Activated gamma-delta T cell treated with Interleukin-2 at 50 U/mL for 16 hours (primary cell): ENCODE measurements at regions not wholly inside any gene's neighbourhood (a gene's known extent, or its start where the extent isn't known, plus 50 kb on each side); places are given as distances from the start of the nearest gene placed in this dataset.

Experiments used
- DNase-seq: peaks from one replicate; pipeline ENCODE4 v3.0.0-alpha.2; 2020

DNA sequence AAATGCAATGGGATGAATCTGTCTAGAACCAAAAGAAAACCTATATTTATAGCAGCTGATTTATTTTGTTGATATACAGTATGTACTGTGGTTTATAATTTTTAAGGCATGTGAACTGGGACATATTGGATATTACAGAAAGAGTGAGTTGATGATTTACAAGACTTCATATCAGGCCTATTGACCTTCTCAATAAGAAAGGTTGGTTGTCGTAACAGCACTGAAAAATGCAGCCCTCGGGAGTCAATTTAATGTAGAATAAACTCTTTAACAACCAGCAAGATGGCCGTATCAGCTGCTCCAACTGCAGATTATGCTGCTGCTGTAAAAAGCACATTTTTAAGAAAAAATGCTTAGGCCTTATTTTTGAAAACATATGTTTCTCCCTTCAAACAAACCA lies 407.3 kb downstream of the GXYLT1 start:
- no peak for DNase-seq

DNA sequence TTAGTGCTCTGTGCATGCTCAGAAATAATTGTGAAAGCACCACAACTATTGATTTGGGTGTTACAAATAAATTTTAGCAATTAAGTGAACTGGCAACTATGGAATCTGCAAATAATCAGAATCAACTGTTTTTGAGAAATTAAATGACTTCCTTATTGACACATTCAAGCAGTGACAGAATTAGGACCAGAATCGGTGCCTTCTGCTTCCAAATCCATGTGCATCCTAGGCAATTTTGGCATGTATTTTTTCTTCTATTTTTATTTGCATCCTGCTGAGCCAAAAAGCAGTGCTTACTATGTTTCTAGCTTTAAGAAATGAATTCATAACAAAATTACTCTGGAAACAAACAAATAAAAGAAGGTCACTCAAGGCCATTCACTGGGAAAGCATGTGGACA lies 408.2 kb downstream of the GXYLT1 start:
- DNase-seq, result no peak

DNA sequence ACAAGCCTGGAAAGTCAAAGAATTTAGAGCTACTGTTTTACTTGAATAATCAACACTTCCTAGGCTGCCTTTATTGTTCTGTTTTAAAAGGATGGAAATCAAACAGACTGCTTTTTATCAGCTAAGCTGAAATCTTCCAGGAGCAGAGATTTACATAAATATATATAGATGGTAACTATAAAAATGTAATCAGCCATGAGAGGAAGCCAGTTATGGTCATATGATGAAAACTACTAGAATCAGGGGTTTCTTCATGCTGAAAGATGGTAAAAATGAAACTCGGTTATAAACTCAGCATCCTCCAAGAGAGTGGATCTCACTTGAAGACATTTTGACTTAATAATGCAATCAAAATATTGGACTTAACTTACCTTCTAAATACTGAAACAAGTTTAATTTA lies 413.0 kb downstream of the GXYLT1 start:
- no peak for DNase-seq

DNA sequence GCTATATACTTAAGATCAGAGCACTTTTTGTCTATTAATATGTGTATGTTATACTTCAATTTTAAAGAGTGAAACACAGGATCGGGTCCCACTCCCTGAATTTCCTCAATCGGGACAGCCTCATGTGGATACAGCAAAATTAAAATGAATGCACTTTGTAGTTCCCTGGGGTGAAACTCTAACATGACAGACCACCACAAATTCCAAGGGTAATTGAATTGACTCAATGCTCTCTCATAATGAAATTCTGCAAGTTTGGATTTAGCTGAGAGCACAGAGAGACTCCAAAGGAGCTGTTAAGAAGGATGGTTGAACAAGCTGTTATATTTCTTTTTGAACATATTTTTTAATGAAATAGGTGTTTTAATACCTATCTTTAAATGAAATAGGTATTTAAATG lies 413.6 kb downstream of the GXYLT1 start:
- DNase-seq, result no peak

DNA sequence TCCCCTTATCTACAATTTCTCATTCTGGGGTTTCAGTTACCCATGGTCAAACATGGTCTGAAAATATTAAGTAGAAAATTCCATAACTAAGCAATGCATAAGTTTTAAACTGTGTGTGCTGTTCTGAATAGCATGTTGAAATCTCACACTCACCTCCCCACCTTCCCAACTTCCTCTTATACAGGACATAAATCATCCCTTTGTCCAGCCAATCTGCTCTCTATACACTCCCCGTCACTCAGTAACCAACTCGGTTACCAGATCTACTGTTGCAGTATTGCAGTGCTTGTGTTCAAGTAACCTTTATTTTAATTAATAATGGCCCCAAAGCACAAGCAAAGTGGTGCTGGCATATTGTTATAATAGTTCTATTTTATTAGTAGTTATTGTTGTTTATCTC lies 420.5 kb downstream of the GXYLT1 start:
- no peak for DNase-seq

DNA sequence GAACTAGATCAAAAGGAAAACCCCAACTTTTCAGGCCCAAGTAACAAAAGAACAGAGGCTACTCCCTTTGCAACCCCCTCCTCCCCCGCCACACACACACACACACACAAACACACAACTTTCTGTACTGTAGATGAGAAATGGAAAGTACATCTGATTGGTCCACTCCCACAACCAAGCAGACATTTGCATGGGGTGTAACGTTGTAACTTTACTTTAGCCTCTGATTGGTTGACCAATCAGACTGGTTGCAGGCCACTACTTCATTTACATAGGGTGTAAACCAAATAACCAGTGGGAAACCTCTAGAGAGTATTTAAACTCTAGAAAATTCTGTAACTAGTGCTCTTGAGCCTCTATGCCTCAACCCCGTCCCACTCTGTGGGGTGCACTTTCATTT lies 425.5 kb downstream of the GXYLT1 start:
- DNase-seq, result no peak

DNA sequence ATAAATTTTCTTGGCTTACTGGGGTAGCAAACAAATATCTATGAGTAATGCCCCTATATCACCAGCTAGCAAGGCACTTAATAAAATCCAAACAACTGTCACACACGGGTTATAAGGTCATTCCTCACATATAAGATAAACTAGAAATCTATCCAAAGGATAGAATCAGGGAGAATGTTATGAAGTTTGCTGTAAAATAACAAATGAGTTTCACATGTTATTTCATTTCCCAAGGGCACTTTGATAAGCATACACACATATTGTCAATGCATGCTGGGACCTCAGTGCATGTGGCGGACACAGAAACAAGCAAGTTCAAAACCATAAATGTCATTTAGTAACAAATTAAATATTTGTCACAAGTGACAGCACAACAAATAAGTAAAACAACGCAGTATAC lies 429.4 kb downstream of the GXYLT1 start:
- DNase-seq, result no peak

DNA sequence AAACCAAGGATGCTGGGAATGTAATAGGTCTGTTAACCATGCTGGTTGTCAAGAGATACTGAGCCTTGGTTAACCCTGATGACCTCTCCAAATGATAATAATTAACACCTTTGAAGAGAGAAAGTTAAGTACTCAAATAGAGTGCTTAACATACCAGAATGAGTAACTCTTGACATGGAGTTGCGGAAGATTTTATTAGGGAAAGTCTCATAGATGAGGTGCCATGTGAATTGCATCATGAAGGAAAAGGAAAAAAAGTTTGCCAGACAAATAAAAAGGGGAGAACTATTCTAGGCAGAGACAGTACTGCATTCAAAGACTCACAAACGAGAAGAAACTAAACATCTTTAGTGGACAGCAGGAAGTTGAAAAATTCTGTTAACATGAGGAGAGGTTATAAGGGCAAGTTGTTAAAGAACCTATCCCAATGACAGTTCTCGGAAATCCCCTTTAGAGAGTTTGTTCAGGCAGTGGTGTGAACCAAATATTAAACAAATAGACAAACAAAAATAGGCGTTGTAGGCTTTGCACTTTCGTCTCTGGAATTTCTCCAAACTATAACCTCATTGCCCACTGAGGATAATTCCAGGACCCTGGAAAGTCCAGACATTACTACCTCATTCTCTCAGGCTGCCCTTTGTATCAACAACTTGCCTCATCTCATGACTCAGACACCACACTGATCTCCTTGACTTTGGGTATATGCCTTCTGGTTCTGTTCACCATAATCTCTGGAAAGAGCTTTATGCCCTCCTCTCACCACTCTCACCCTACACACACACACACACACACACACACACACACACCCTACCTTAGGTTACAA lies 435.0 kb downstream of the GXYLT1 start:
- no peak for DNase-seq

DNA sequence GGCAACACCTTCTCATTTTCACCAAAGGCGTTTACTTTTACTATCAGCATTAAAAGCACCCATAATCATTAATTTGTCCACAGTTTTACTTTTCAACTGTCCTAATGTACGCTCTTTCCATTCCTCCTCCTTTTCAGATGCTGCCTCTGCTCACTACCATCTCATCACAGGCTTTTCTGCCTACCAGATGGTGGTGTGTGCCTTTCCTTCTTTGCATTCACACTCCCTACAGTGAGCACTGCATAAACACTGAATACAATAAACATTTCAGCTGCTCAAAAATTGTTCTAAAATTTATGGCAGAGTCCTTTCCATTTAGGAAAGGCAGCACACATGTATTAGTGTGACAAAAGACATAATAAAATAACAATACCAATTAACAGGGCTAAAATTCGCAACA lies 435.7 kb downstream of the GXYLT1 start:
- no peak for DNase-seq

DNA sequence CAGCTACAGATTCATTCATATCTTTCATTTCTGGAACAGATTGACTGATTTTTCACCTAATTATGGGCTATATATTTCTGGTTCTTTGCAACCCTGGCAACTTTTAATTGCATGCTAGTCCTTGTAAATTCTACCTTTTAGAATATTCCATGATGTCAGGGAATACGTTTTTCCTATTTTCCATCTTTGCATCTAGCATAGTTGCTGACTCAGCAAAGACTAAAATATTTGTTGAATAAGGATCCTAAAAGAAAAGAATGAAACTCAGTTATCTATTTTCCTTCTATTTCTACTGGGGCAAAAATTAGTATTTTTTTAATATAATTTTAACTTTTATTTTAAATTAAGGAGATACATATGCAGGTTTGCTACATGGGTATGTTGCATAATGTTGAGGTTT lies 438.3 kb downstream of the GXYLT1 start:
- no peak for DNase-seq

DNA sequence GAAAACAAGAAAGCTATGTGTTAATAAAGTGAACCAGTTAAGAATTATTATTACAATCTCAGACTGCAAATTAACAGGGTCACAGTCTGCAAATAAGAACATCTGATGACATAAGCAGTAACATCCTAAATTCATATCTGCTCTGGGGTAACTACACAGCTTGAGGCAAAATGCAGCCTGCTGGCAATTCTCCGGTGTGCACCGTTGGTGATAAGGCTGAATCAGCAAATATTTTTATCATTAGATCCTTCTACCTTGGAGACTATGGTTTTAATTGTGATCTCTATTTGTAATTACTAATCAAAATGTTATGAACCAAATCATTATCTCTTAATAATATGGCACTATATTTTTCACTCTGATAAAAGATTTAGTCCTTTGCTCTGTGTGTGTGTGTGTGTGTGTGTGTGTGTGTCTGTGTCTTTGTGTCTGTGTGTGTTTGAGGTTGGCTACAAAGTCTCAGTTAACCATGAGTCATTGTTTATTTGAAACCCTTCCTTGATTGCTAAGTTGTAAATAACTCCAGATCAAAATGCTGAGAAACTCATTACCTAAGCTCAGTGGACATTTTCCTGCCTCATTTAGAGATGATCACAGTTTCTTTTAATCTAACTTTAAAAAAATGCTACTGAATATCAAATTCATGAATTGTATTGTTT lies 442.6 kb downstream of the GXYLT1 start:
- no peak for DNase-seq

DNA sequence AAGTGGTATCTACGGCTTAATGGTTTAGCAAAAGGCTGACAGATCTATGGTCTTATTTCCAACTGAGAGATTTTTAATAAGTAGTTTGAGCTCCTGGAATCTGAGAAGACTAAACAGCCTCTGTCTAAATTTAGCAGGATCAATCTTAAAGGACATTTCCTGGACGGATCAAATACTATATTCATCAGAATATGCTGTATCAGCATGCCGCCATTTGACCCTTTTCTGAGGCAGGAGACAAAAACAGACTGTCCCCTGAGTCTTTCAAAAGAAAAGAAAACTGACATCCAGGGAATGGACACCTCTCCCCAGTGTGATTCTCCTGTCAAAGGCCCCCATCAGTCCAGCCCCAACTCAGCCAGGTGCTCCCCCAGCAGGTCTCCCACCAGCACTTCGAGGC lies 443.7 kb downstream of the GXYLT1 start:
- no peak for DNase-seq

DNA sequence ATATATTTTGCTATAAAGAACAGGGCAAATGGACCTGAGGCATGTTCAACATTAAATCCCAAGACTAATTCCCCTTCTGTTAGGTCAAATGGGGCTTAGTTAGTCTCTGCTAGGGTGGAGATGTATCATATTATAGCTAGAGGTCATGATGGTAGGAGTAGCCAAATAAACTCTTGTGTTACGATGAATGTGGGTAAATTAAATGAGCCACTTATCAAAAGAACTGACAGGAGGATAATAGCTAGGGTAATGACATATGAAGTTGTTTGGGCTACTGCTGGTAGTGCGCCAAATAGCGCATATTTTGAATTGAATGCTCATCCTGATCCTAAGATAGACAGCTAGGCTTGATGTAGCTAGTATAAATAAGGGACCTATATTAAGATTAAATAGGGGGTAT lies 445.0 kb downstream of the GXYLT1 start:
- DNase-seq, result no peak

DNA sequence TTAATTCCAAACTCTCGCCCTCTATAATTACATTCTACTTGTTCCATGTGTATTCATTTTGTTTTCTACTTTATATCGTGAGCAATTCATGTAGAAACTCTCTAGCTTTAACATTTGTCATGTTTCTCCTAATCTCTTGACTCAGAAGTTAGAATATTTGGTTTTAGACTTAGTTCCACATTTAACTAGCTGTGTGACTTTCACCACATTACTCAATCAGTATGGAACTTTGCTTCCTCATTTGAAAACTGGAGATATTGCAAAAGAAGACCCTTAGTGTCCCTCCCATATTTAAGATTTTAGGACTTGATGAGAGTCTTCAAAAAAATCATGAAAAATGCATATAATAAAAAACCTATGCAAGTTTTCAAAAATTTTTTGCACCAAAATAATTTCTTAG lies 447.5 kb downstream of the GXYLT1 start:
- no peak for DNase-seq

DNA sequence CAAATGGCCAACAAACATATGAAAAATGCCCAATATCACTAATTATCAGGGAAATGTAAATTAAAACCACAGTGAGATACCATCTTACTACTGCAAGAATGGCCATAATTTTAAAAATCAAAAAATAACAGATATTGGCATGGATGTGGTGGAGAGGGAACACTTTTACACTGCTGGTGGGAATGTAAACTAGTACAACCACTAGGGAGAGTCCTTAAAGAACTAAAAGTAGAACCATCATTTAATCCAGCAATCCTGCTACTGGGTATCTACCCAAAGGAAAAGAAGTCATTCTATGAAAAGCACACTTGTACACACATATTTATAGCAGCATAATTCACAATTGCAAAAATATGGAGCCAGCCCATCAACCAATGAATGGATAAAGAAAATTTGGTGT lies 459.7 kb downstream of the GXYLT1 start:
- DNase-seq, result no peak

DNA sequence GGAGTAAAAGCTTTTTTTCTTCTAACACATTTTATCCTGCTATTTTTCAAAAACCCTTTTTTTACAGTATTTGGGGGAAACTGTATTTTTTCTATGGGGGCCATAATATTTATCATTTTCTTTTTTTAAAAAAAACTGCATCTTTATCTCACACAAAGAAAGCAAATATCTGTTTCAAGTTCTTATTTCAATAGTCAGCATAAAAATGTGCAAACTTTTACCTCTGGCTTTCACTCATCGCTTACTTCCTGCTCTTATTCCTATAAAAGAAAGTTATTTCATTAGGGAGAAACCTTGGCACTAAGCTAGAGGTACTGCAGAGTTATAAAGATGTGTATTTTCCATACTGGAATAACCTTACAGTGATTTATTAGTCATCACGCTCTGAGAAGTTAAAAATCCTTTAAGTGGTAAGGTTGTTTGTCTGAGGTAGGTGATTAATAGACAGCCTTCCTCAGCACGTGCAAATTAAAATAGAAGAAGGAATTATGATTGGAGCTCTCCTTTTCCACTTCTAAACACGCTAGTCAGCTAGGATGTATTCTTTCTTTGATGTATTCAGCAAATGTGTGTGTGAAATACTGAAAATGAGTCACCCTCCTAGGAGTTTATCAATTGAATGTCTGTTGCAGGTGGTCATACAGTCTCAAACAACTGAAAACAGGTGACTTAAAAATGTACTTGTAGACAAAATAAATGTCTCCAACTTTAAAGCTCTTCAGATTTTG lies 461.0 kb downstream of the GXYLT1 start:
- no peak for DNase-seq

DNA sequence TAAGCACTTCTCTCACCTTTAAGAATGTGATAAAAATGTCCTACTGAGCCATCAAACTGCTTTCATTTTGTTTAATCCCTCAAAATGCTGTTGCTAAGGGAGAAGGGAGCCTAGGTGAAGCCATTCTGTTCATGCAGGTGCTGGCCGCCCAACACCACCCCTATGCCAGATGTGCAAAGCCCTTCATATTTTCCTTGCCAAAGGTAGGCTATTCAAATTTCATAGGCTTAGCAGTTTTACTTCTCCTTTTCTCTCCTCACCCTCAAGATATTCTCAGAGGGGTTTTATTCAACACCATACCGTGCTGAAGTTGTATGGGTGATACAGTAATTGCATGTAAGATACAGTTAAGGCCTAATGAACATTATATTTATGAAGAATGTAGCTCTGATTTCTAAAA lies 461.7 kb downstream of the GXYLT1 start:
- no peak for DNase-seq

DNA sequence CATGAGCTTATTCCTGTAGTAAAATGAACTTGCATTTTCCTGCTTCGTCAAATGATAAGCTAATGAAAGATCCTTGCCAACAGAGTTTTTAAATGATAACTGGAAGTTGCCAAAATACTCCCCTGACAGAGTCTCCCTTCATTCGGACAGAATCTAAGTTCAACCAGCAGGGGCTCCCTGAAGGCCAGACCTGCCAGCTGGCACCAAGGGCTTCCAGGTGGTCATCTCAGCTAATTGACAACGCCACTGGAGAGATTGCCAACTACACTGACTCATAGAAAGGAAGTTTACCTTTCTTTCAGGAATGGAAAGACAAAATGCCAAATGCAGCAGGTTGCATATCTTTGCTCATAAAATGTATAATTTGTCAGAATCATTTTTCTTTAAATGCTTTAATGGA lies 462.8 kb downstream of the GXYLT1 start:
- no peak for DNase-seq

DNA sequence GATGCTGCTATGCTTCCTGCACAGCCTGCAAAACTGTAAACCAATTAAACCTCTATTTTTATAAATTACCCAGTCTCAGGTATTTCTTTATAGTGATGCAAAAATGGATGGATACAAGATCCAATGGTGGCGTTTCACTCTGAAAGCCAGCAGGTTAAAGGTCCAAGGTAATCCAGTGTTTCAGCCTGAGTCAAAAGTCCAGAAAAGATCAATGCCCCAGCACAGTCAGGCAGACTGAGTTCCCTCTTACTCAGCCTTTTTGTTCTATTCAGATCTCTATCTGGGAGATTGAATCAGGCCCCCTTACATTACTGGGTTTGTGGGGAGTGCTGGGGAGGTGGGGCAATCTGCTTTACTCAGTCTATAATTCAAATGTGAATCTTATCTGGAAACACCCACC lies 464.5 kb downstream of the GXYLT1 start:
- DNase-seq, result no peak

DNA sequence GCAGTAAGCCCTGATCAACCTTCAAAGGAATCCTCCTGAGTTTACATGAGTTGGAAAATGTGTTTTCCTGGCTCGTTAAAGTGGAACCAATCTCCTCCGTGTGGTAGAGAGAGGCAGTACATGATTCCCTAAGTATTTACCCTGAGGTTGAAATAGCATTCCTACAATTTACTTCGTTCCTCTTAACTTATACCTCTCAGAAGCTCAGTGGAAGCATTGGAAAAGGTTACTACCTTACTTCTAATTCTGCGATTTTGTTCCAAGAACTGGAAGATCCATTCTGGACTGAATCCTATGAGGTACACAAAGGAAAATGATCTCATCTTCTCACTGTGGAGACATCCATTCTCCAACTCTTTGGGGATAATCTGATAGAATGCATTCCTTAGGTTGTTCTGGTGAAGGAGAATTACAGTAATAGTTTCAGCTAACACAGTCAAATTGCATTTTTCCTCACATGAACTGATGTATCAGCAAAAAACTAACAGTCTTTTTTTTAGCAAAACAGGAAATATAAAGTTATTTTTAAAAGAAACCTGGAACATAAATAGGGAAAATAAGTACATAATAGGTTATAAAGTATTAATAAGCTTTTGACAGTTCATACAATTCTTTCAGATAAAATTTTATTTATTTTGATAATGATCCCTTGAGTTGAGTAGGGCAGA lies 475.6 kb downstream of the PDZRN4 start:
- no peak for DNase-seq

DNA sequence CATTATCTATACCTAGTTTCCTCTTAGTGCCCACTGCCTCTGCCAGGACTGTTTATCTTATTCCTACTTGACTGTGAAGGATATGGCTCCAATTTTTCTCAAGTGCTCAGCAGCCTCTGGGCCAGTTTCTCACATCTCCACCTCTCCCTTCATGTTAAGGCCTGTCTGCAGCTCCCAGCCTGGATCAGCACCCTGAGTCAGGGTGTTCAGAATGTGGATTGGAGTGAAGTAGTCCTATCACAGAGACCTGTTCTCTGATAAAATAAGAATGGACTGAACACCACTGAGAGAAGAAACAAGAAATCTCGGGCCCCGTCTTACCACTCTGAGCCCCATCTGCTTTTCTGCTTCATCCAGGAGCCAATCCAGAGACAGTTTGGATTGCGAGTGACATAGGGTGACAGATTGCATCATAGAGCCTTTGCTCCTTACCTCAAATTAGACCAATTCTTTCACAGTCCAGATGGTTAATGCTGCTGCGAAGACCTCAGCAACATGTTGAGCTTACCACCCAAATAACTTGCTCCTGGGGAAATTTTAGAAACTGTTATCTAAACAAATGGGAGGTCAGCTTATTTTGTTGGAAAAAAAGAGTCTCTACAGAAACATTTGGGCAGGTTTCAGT lies 473.1 kb downstream of the PDZRN4 start:
- DNase-seq, result no peak

DNA sequence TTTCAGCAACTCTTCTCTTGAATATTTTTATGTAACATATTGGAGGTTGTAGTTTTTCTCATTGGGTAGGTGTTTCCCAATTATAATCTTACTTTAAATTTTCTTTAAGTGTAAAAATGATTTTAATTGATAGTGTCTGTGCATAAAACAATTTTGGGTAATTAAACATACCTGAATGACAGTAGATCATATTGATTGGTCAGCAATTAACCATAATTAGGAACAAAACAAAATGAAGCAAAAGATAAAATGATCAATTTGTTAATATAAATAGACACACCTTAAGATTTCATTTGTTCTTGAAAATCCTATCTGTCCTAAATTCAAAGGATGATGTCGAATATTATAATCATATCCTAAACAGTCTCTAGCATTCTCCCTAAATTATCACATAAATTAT lies 468.3 kb downstream of the PDZRN4 start:
- DNase-seq, result no peak
